ENCODE measurements at regions not wholly inside any gene's neighbourhood (a gene's known extent, or its start where the extent isn't known, plus 50 kb on each side); places are given as distances from the start of the nearest gene placed in this dataset.

DNA sequence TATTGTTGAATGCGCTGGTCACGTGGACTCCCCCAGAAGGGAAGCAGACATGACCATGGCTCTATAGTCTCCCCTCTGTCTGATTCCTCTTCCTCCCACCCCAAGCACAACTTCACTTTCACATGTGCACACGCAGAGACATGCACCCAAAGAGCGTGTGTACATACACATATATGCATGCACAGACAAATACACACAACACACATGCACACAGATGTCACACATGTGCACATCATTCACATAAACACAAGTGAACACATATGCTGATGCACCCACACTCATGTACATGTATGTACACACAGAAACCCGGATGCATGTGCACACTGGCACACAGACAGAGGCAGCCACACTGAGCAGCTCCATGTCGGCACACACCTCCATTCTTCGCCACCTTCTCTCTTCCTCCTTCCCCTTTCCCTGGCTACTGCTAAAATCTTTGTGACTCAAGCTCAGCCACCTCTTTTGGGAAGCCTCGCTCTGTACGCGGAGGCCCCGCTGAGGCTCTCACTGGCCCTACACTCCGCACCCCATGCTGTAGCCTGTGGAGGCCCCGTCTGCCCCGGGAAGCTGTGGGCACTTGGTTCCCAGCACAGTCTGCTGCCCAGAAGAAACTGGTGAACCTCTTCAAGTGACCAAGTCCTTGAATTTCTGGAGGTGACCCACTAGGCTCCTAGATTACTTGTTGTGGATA lies 101.6 kb upstream of the TEX51 start:
- no peak for DNase-seq

DNA sequence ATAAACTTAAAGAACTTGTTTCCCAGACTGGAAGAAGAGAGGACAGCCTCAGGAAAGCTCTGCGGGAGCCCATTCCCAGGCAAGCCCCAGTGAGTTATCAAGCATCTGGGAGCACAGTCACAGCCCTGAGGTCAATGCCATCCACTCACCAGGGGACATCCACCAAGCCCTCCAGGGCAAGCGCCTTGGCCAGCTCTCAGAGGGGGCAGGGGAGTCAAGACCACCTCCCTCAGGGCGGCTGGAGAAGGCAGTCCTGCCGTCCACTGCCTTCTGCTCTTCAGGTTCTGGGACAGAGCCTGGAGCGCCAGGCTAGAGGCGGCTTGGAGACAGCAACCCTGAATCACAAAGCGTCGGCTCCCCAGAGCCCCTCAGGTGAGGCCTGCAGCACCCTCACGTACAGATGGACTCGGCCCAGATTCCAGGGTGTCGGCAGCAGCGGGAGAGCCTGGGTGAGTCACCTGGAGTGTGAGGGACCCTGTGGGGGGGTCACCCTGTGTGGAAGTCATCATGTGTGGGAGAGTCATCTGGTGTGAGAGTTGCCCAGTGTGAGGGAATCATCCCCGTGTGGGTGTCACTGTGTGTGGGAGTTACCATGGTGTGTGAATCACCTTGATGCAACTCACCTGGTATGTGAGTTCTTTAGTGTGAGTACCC lies 100.9 kb upstream of the TEX51 start:
- DNase-seq, result no peak

DNA sequence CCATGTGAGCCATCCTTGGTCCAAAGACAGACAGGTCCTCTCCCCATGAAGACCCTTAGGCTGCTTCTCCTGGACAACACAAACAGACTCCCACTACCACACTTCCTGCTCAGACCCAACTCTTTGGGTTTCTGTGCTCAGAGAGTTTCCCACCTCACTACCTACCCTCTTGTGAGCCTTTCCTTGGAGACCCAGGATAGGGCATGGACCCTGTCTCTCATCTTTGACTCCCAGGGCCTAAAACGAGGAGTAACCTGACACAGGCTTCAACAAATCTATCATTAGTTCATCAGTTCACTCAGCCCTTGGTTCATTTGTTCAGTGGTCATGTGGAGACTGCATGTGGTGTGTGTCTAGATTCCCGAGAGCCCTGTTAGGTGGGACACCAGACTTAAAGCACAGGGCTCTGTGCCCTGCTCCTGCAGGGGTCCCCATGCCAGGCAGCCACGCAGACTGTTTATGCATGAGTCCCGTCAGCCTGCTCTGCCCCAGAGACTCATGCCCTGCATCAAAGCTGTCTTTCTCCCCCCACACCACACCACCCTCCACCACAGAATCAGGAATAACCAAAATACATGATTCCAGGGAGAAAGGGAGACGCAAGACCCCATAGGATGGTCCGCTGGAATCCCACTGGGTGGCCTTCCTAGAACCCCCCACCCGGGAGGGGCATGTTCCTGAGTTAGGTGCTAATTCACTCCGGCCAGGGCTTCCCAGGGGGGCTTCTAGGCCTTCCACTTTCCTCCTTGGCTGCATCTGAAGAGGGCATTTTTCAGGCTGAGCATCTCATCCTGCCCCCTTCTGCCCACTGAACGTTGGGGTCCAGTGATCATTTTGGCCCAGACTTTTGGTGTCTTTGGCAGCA lies 100.2 kb upstream of the TEX51 start:
- DNase-seq, result no peak

DNA sequence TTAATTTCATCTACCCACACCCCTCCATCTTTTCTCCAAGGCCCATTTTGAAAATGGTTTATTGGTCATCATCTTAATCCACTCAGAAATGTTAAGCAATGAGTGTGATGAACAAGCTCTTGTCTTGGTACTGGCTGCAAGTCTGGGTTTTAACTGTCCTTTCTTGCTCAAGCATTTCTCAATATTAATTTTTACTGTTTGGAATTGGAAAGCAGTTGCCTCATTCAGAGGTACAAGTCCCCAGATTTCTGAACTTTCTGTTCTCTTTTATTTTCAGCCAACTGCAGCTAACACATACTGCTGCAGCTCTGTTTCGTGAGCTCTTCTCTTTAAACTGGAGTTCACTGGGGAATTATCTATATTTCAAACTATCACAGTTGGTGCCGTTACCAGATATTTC lies 99.4 kb upstream of the TEX51 start:
- no peak for DNase-seq

DNA sequence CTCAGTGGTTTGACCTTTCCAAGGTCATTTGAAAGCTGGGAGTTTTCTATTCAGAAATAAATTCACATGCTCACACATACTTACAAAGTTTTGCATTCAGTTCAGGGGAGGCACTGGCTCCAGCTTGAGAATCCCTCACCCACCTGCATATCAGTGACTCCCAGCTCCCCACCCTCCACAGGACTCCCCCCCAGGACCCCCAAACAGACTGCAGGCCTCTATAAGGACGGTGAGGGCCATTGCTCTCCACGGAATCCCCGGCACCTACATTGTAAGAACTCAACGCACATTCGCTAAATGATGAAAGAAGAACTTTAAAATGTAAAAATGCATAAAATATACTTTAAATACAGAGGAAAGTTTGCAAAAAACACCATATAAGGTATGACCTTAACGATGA lies 97.2 kb upstream of the TEX51 start:
- DNase-seq, result no peak

DNA sequence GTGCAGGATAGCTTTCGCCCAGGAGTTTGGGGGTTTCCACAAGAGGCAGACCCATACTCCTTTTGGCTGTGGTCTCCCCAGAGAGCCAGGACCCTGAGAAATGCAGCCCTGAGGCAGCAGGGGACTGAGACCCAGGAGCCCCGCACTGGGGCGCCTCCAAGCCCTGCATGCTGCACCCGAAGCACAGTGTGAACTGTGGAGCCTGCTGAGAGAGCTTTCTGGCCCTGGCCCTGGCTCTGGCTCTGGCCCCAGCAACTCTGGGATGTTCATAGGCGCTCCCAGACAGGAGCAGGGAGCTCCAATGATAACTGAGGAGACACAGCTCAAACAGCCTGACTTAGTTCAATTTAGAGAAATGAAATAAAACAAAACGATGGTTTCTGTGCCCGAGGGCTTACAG lies 96.4 kb upstream of the TEX51 start:
- DNase-seq, result no peak

DNA sequence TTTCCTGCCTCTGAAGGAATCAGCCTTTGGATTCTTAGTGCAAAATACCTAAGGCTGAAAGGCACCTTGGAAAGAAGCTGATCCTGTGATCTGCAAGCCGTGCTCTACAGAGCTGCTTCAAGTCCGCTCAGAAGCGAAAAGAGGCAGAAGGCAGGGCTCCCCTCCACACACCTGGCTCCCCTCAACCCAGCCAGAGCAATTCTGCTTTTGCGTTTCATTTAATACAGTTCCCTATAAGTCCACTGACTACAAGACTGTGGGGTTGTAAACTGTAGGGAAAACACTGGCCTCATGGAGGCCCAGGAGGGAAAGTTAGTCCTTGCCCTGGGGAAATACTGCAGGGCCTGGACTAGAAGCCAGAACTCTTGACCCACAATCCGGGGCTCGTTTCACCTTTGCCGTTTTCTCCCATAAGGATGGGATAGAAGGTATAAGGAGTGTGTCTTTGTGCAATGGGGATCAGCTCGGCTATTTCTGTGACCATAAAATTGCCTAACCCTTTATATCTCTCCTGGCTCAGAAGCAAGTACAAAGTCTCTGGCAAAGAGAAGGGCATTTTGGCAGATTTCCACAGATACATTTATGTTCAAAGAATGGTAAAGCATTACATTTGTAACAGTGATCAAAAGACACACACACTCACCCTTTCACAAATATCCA lies 95.8 kb upstream of the TEX51 start:
- no peak for DNase-seq

DNA sequence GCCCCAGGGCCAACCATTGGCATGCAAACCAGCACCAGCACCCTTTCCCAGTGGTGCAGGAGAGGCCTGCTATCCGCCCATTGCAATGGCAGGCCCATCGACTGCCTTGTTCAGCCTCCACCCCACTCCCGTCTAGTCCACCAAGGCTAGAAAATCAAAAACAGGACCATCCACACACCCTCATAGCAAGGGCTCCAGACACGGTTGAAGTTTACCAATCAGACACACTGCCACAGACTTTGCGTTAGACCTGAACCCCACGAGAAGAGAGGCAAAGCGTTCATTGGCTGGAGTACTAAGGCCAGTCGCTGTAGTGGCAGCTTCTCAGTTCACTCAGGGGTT lies 95.3 kb upstream of the TEX51 start:
- no peak for DNase-seq

DNA sequence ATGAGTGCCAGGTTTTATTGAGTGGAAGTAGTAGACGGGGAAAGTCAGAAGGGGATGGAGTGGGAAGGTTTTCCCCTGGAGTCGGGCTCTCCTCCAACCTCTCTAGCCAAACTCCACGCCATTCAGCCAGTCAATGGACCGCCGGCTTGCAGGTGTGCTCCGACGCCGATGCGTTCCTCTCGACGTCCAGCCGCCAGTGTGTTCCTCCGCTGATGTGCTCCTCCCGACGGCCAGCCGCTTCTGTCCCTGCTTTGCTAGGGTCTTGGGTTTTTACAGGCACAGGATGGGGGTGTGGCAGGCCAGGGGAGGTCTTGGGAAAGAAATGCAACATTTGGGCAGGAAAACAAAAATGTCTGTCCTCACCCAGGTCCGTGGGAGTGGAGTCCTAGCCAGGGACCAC lies 94.3 kb upstream of the TEX51 start:
- DNase-seq, result no peak

DNA sequence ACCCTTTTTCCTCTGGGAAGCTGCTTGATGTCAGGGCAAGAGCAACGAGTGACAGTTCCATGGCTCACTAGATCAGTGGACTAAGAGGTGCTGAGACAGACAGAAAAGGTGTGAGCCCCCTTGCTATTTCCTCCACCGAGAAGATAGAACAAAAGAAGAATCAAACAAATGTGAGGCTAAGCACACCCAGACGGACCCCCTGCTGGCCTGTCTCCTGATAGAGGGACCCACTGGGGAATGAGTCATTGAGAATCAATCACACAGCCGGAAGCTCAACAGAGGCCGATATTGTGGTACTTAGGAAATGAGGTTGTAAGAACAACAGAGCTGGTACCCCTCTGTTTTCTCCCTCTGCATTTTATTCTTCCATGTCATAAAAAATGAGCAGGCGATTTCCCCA lies 89.8 kb upstream of the TEX51 start:
- no peak for DNase-seq

DNA sequence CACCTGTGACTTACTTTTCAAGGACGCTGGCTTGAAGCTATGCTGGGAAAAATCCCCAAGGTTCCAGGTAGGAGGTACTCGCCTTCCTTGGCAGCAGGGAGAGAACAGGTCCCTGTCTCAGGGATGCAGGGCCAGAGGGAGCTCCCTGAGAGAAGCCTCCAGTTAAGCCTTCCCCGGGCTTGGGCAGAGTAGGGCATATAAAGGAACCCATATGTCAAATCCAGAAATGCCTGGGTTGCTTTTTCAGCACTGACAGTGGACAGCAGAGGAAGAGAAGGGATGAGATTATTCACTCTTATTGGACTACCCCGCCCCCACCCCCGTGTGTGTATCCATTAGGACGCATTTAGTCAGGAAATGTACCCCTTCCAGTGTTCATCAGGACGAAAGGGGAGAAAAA lies 89.3 kb upstream of the TEX51 start:
- DNase-seq, result no peak

DNA sequence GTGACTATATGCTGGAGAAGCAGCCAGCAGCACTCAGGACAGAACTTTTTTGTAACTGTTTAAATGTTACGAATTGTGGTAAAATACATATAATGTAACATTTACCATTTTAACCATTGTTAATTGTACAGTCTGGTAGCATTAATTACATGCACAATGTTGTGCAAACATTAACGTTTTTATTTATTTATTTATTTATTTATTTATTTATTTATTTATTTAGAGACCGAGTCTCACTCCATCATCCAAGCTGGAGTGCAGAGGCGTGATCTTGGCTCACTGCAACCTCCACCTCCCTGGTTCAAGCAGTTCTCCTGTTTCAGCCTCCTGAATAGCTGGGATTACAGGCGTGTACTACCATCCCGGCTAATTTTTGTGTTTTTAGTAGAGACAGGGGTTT lies 88.7 kb upstream of the TEX51 start:
- DNase-seq, result no peak

DNA sequence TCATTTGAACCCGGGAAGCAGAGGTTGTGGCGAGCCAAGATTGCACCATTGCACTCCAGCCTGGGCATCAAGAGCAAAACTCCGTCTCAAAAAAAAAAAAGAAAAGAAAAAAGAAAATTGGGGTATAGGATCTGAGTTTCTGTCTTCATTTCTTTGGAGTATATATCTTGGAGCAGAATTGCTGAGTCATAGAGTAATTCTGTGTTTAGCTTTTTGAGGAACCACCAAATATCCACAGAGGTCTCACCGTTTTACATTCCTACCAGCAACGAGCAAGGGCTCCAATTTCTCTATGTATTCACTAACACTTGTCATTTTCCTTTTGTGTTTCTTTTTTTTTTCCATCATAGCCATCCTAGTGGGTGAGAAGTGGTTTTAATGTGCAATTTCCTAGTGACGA lies 87.6 kb upstream of the TEX51 start:
- DNase-seq, result no peak

DNA sequence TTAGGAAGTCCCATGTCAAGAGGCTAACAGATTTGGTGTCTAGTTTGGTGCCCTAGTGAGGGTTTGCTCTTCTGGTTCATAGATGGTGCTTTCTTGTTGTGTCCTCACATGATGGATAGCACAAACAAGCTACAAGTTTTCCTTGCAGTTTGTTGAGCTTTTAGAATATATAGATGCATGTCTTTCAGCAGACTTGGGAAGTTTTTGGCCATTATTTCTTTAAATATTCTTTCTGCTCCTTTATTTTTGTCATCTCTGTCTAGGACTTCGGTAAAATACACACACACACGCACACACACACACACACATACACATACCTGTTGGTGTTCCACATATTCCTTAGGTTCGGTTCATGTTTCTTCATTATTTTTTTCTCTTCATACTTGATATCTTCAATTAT lies 81.5 kb upstream of the TEX51 start:
- no peak for DNase-seq

DNA sequence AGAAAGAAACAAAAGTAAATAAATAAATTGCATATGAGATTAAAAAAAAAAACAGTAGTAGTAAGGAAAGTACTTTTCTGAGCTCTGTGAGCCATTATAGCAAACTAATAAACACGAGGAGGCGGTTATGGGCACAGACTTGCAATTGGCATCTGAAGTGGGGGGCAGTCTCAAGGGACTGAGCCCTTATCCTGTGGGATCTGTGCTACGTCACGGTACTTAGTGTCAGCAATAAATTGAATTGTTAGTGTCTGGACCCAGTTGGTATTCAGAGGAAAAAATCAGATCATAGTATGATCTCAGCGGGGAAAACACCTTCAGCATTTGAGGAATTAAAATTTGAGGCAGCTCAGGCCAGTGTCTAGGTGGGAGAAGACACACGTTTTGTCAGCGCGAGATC lies 76.6 kb upstream of the TEX51 start:
- no peak for DNase-seq

DNA sequence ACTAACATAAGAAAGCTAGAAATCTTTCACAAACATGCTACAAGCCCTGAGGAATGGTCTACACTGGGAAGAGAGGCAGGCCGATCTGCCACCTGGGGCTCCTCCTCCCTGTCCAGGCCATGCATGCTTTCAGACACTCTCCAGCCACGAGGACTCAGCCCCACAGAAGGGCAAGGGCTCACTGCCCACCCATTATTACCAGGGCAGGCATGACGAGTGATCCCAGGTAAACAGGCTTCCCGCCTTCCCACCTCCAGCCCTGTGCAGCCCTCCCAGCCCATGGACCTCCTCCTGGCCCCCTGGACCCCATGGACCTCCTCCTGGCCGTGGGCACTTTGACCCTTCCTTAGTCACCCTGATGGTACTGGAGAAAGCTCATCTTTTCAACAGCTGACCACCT lies 75.8 kb upstream of the TEX51 start:
- DNase-seq, result no peak

DNA sequence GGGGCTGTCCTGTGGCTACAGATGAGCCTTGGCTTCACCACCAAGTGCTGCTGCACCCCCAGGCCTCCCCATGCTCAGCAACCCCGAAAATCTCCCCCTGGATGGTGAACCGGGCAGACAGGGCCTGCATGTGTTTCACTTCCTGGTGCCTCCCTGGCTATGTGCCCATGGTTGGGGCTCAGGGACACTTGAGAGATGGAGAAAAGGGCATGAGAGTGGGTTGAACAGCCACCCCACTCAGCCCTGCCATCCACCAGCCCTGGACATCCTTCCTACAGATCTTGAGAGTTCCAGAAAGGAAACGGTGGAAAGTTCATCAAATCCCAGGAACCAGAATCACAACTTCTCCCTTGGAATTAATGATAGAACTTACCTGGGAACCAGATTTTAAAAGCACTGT lies 74.7 kb upstream of the TEX51 start:
- DNase-seq, result no peak

DNA sequence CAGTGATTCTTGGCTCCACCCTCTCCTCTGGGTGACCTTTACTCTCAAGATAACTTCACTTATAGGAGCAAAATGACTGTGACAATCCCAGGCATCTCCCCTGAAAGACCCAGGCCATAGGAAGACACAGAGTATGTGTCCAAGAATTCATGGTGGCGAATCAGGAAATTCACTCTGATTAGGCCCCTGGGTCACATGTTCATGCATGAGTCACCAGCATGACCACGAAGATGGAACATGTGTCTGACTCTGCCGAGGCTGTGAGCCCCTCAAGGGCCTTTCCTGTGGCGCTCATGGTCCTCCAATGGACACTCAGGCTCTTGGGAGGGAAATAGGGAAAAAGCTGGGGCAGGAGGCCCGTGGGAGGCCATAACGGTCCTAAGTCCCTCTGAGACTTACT lies 74.0 kb upstream of the TEX51 start:
- no peak for DNase-seq

DNA sequence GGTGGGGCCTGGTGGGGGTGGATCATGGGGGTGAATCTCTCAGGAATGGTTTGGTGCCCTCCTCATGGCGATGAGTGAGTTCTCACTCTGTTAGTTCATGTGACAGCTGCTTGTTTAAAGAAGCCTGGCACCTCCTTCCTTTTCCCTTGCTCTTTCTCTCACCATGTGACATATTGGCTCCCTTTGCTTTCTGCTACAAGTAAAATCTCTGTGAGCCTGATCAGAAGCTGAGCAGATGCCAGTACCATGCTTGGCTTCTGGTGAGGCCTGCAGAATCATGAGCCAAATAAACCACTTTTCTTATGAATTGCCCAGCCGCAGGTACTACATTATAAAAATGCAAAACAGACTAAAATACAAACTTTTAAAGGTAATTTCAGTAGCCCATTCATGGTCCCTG lies 73.4 kb upstream of the TEX51 start:
- DNase-seq, result no peak

DNA sequence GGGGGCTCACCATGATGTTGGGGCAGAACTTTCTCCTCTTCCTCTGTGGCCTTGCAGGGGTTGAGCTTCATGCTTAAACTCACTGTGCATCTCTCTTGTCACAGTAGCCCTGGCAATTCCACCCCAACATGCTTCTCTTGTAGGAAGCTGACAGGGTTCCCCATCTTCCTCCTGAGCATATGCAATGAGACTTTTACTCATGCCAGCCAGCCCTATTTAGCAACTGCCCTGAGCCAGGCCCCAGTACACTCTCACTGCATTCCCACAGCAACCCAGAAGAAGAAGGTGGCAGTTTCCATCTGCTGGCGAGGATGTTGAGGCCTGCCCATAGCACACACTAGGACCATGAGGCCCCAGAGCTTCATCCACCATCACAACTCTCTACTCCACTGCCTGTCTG lies 72.2 kb upstream of the TEX51 start:
- no peak for DNase-seq

DNA sequence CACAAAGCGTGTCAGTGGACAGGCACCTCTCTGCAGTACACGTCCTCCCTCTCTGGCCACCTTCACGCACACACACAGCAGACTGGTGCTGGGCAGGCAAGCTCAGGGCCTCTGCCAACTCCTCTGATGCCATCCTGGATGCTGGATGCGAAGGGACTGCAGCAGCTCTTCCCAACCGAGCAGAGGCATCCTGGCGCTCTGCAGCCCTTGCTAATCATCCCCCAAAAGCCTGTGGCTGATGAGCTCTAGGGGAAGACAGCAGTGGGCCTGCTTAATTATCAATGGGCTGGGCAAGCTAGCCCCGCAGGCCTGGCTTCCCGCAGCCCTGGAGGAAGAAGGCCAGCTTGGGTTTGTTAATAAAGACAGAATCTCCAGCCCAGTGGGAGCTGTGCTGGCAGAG lies 71.3 kb upstream of the TEX51 start:
- no peak for DNase-seq

DNA sequence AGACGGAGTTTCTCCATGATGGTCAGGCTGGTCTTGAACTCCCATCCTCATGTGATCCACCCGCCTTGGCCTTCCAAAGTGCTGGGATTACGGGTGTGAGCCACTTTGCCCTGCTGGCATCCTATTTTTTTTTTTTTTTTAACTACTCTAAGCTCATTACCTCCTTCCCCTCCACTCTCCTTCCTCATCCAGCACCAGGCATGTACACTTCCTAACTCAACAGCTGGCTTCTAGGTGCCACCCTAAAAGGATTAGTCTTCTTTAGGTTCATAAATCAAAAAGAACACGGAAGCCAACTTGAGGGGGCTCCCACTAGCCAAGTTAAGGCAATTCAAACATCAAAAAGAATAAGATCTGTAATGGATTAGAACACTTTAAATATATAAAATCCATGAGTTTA lies 70.6 kb upstream of the TEX51 start:
- DNase-seq, result no peak

DNA sequence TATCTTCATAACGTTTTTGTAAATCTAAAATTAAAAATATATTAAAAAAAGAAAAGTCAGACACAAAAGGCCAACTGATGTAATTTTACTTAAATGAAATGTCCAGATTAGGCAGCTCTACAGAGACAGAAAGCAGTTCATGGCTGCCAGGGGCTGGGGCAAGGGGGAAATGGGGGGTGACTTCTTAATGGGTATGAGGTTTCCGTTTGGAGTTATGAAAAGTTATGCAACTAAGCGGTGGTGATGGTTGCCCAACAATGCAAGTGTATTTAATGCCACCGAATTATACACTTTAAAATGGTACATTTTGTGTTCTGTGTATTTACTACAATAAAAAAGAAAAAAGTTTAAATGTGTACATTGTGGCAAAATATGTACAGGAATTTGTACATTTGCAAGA lies 70.2 kb upstream of the TEX51 start:
- no peak for DNase-seq

Data from CD4-positive, alpha-beta T cell treated with Interferon gamma for 1 hour (primary cell).